HG03196 (cell line): ENCODE measurements at regions not wholly inside any gene's neighbourhood (a gene's known extent, or its start where the extent isn't known, plus 50 kb on each side); places are given as distances from the start of the nearest gene placed in this dataset.
"Not testable (repeated sequence)": the region's sequence is repeated elsewhere in the genome, so short reads cannot be mapped to it uniquely, and the experiment has no call there.

Experiments
- ATAC-seq: cut with Tn5 transposase; IDR thresholded peaks from one replicate; pipeline ENCODE4 v1.9.1; 2021; ENCODE audit not compliant: unreplicated experiment

DNA sequence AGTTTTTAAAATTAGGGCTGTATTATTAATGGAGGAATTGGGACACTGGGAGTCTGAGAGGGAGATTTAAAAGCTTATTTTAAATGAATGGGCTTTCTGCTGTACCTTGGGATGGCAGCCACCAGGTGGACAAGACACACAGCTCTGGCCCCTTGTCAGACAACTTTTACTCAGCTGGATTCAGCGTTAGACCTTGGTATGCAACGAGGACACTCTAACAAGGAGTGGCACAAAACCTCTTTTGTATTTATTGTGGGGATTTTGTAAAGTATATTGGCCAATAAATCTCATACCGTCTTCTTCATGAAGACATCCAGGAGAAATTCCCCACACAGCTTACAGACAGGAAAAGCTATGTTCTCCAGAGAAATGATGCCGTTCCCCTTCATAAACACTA lies 105.7 kb downstream of the LCA5 start:
- ATAC-seq: no peak

DNA sequence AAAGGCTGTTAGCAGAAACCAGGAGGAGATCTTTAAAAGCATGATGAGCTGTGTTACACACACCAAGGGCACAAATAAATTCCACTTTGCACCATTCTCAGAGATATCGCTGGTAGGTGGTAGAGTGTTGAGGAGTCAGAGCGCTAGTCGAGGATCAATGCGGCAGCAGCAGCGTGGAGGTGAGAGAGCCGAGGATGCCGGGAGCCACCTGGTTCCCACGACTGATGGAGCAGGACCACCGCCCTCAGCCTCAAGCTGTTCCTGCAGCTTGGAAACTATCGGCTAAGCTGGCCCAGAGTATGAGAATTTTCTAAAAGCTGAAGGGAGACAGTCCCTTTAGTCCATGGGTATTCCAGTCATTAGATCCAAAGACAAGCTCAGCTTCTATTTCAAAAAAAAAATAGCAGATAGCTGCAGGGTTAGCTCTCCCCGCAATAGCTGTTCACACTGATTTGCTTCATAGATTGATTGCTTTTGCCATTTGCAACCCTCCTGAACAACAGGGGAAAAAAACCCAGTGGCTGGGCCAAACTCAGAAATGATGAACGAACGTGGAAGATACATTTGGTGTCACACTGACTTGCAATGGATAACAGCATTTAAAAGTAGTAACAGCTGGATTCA lies 106.2 kb downstream of the LCA5 start:
- no peak for ATAC-seq

DNA sequence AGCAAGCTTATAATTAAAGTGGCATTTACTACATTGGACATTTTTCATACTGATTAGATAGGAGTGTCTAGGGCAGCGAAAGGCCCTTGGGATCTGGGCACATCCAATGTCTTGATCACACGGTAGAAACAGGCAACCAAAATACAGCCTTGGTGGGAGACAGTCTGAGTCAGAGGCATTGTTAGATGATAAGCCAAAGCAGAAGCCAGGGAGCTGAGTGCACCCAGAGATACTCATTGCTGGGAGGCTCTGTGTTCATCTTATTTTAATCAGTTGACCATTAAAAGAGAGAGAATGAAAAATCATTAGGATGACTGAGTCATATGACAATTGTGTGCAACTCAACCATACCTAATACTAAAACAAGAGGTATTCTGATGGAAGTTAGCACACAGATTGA lies 109.5 kb downstream of the LCA5 start:
- ATAC-seq: no peak

DNA sequence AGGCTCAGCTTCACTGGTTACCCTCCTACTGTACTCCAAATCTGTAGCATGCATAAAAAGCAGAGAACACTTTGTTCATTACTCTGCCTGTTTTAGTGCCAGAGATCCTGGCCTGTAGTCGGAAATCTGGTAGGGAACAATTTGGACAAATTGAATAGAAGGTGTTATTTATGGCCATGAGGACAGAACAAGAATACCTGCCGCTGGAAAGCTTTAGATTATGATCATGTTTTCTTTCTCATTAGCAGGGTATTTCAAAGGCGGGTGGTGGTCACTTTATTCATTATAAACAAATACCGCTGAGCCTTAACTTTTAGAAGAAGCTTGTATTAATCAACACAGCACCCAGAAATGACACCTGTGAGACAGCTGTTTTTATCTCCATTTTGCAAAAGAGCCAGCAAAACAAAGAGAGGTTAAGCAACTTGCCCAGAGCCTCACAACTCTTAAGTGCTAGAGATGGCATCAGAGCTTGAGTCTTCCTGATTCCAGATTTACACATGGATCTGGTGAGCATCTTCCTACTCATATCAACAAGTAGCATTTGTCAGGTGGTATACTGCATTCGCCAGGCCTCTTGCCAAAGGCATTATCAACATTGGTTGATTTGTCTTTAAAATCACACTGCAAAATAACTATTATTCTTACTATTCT lies 110.5 kb downstream of the LCA5 start:
- ATAC-seq: no peak

DNA sequence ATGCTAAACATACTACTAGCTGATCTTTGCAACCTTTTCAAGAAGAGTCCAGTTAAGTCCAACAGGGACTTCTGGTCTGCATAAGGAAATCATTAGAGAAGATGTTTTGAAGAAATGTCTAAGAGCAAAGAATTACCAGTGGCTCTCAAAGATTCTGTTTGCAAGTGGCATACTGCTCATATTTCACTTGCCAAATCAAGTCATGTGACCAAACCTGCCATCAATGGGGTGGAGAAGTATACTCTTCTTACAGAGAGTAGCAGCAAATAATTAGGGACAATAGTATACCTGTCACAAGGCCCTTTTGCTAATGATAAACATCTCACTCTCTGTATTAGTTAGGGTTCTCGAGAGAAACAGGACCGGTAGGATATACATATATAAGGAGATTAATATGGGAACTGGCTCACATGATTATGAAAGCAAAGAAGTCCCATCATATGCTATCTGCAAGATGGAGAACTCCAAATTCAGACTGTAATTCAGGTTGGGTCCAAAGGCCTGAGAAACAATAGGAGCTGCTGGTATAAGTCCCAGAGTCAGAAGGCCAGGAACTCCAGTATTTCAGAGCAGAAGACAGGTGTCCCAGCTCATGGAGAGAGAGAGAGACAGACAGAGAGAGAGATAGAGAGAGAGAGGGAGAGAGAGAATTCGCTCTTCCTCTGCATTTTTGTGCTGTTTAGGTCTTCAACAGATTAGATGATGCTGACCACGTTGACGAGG lies 111.5 kb downstream of the LCA5 start:
- no peak for ATAC-seq

DNA sequence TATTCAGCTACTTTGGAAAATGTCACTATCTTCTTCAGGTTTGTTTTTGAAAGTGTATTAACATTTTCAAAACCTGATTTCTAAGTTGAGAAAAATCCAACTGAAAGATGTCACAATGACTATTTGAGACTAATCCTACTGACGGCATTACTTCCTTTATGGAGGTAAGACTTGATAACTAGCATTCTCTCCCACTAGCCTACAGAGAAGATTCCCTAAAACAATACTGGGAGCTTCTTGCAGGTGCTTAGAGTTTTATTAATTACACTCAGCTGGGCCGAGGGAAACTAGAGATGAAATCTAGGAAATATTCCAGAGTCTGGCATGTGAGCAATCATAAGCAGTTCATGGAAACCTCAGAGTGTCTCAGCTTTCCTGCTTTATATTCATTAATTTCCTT lies 114.0 kb downstream of the LCA5 start:
- ATAC-seq: no peak

DNA sequence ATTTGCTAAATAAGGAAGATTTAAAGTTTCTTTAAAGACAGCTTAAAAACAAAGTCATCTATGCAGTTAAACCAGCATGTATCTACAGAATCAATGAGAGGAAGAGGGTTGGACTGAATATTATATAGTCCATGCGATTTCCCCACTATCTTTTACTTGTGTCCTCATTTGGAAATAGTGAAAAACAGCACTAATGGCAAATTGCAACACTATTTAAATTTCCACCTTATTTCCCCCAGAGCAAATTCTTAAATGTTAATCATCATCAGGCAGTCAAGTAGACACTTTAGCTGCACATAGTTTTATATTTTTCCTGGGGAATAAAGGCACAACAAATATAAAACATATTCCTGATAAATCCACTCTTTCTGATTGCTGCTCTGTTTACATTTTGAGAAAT lies 114.6 kb downstream of the LCA5 start:
- no peak for ATAC-seq

DNA sequence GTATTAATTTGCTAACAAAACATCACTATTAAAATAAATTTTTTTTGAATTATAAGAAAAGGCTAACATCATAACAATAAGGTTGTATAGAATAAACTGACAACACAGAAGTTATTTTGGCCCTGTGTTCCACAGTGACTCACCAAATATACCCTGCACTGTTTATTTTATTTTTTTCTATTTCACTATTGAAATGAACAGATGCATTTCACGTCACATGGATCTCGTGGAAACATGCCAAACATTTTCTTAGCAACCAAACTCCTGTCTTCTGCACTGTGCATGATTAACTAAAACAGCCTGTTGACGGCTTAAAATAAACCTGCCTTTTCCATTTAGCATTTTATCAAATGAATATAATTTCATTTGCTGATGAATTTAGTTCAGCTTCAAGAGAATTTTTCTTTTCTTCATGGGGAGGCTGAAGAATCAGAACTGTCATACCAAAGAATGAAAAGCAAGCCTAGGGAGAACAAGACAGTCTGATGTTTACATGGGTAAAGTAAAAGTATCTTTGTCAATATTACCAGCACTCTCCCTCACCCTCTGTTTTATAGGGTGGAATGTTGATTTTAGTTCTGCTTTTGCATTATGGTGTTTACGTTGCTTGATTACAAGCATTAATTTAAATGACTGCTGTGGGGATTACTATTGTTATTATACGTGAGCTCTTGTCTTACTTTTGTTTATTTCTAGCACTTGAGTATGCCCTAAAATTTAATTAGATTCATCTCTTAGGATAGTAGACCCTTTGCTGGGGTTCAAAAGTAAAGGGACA lies 115.3 kb downstream of the LCA5 start:
- ATAC-seq: peak; percentile 53

DNA sequence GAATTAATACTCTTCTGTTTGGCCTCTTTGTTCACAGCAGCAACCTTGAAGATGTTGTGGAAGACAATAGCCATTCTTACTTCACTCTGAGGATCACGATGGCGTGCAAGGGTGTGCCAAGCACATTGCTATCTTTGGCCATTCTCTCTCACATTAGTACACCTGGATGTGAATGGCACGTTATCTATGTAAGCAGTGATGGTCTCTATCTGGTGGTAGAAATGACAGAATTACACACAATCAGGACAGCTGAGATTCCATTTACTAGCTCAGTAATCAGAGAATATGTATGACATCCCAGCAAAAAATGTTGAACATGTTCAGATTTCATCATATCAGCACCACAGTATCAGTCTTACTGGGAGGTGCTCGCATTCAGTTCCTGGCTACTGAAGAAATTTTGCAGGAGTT lies 116.2 kb downstream of the LCA5 start:
- no peak for ATAC-seq

DNA sequence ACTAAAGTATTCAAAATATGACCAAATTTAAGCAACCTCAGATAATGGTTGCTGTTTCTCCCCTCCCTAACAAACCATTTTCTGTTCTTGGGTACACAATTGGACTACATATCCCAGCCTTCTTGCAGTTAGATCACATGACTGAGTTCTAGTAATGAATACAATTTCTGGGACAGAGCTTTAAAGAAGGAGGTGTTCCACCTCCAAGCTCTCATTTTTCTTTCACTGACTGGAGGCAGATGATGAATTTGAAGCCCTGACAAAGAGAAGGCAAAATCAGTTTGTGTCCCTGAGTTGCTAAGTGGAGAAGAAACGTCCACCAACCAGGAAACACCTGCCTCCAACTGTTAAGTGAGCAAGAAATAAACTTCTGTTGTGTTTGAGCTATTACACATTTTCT lies 117.2 kb downstream of the LCA5 start:
- no peak for ATAC-seq

DNA sequence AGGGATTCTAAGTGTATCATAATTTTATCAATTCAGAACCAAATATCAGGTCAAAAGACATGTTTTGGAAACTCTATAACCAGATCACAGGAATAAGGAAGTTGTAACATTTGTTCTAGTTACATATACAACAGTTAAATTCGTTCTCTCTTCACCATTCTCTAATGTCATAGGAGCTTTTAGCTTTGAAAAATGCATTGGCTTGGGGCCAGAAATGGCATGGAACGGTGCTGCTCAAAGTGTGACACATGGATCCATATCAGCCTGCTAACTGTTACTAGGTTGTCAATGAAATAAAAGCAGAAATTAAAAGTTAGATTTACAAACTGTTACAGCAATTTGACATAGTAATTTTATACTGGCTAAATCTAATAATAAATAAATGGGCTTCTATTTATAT lies 120.3 kb downstream of the LCA5 start:
- no peak for ATAC-seq

DNA sequence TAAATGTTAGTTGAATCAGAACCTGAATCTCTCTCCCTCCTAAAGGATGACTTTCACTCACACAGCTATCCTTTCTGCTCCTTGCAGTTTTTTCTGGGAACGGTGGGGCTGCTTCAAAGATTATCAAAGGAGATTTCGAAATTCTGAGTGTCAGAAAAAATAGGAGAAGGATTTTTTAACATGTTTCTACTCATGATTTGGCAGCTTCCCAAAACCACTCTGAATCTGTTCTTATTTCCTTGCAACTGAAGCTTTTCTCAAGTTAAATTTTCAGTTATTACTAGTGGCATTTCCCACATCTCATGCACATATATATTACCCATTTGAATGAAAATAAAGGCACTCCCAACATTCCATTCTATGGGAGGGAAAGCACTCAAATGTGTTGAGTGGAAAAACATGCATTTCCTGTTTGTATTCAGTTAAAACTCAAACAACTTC lies 123.6 kb downstream of the LCA5 start:
- no peak for ATAC-seq

DNA sequence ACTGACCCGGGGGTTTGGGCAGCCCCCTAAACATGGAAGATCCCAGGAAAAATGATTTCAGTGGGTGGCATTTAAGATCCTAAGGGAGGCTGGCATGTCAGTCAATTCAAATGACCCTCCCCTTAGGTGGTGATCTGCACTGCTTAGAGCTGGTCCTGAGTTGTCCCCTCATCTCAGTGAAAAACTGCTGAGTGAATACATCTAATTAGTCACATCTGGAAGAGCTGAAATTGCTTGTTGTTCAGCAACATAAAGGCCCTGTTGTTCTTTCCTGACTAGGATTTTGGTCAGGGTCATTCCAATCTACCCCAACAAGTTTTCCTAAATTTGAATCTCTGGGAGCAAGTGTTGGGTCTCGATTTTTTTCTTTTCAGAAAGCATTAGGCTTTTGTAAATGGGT lies 126.4 kb downstream of the LCA5 start:
- ATAC-seq: no peak

DNA sequence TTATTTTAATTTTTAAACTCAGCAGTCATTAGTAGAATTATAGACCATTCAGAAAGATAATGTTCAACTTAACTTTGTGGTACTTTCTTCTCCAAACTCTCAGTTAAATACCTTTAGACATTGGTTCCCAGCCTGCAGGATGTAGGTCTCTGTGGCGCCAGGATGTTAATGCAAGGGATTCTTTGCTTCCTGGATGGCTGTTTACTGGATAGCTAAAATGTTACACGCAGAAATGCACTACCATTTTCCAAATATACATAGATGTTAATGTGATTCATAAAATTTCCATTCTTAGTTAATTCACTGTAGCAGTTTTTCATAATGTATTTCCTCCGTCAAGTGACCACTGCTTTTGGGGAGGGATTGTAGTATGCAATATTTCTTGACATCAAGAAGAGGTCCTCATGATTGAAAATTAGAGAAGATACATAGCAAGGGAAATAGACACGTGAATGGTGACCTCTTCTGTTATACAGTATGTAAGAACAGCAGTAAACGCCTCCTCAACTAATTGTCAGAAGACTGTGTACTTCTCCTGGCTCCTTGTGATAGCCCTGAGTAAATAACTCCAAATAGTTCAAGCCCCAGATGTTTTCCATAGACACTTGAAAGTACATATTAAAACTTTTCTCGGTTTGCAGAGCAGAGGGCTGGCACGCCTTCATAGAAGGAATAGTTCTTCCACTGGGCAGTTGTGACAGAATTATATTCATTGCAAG lies 128.8 kb downstream of the LCA5 start:
- ATAC-seq: no peak

DNA sequence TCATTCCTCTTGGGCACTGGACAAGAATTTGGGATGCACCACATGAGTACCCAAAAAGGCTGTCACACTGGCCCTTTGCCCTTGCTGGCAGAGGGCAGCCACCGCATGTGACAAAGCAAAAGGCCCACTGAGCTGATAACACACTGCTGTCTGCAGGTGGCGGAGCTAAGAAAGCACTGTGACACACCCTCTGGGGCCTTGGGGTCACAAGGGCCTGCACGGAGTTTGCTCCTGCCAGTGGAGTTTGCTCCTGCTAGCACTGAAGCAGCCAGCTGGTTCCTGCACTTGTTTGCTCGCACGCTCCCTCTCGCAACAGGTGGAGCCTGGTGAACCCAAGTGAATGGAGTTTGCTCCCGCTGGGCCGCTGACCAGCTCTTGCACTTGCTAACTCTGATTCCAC lies 132.6 kb downstream of the LCA5 start:
- ATAC-seq: no peak

DNA sequence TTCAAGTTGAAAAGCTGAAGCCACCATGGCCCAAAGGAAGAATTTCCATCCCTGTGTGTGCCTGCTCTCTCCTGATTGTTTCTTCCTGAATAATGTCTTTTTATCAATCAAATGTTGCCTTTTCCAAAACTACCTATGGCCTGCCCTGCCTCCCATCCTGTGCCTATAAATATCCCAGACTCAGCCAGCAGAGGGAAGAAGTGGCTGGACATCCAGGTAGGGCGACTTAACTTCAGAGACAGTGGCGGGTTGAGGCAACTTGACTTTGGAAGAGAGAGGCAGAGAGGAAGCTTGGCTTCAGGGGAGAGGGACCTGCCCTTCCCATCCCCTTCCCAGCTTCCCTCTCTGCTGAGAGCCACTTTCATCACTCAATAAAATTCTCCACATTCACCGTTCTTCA lies 133.0 kb downstream of the LCA5 start:
- ATAC-seq: no peak

DNA sequence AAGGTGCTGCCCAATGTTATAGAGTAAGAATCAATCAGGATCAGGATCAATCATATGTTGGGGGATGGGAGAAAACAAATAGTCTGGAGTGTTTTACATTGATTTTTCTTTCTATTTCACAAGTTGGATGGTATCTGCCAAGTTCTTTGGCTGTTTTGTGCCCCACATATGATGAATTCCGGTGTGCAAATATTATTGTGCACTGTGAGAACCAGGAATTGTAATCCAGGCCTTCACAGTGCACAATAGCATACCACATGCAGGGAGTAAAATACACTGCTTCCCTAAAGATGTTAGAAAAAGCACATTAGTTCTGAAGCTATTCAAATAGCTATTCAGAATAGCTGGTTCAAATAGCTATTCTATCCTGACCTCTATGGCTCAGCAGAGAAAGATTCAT lies 133.7 kb downstream of the LCA5 start:
- no peak for ATAC-seq

DNA sequence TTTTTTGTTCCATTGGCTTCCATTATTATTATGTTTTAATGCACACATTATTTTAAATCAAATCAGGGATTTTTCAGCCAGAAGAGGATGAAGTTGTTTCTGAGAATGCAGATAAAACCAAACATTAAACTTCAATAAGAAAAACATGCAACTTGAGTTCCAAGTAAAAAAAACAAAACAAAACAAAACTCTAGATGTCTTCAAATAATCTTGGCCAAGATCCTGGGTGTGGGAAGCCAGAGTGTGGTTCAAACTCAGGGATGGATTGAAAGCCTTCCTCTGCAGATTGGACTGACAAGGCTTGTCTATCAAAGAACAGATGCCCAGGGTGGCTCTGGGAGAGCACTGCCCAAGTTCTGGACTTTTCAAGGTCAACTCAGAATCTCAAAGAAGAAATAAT lies 134.1 kb downstream of the LCA5 start:
- ATAC-seq: no peak

DNA sequence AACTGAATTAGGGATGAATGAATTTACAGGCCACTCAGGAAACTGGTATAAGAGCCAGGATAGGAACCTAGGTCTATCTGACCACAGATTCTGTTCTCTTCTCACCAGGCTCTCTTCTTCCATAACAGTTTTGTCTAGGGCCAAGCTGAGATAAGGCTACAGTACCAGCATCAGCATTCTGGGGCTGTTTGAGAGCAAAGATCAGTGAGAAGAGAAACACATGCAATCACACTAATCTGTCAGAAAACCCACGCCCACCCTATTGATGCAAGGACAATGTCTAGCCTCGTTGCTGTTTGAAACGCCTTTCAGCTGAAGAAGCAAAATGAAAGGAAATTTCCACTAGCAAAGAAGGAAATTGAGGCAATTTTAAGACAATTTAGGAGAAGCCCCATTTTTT lies 137.7 kb downstream of the LCA5 start:
- no peak for ATAC-seq

DNA sequence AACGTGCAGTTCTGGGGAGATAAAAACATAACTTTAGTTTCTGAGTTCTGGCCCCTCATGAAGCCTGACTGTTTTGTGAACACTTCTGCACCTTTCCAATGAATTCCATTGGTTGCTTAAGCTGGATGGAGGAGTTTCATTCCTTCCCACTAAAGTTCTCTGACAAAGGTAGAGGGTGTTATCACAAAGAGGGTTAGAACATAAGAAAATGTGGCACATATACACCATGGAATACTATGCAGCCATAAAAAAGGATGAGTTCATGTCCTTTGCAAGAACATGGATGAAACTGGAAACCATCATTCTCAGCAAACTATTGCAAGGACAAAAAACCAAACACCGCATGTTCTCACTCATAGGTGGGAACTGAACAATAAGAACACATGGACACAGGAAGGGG lies 138.6 kb downstream of the LCA5 start:
- not testable (repeated sequence) for ATAC-seq

DNA sequence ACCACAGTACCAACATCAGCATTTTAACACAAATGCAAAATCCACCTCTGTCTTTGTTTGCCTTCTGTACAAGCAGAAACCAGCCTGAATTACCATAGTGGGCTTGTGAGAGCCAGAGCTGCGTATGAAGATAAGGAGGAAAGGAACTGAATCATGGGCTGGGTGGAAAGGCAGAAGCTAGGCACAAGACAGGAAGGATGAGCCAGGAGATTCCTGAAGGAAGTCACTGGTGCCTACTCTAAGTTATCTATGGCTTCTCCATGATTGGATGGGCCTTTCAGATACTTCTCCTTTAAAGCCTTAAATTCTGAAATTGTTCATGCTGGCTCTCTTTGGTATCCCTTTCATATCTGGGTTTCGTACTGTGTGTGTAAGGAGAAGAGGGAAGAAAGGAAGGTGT lies 140.6 kb downstream of the LCA5 start:
- no peak for ATAC-seq
